HCT116 (cell line): ENCODE measurements at regions not wholly inside any gene's neighbourhood (a gene's known extent, or its start where the extent isn't known, plus 50 kb on each side); places are given as distances from the start of the nearest gene placed in this dataset.

ENCODE experiments used
- ATAC-seq: fragments of 200-7000 bp; cut with Tn5 transposase; 2 replicates; pipeline ENCODE4 v1.9.1; 2020; ENCODE audit warnings: mild to moderate bottlenecking, moderate library complexity
- BruUV-seq: library from RNA; stranded (reverse); fragments of 400-500 nt; replicated peaks from 2 replicates; lab custom pipeline; 2021; lab: Mats Ljungman, UMichigan
- CTCF ChIA-PET: fragments of 300-600 bp; sonication (Branson Sonifier 250); formaldehyde crosslinking; loops from one replicate; lab custom pipeline; 2021; ENCODE audit warnings: antibody characterized with exemption; lab: Charles Lee
- POLR2A ChIA-PET: fragments of 300-600, 350-600 bp; sonication (Branson Sonifier 250); formaldehyde crosslinking; loops from one replicate; lab custom pipeline; 2021; ENCODE audit warnings: antibody characterized with exemption; lab: Charles Lee
- RAD21 ChIA-PET, 2 experiments: fragments of 300-600 bp; sonication (Branson Sonifier 250); formaldehyde crosslinking; loops; one replicate each; lab custom pipeline; 2023; ENCODE audit warnings: low total read pairs in 2 of 2; ENCODE audit not compliant: uncharacterized antibody in 2 of 2, unreplicated experiment in 2 of 2, low non-redundant PET in 1 of 2; lab: Charles Lee
- DNase-seq: peaks from one replicate; pipeline ENCODE4 v3.0.0-alpha.2; 2010; ENCODE audit warnings: low read depth, low spot score
- H2AFZ ChIP-seq: fragments of 200-600 bp; shearing (Covaris generic), sonication (generic); 2 replicates; pipeline ENCODE4 v1.6.1; 2017; ENCODE audit warnings: low read depth, mixed run types, mixed read lengths, antibody characterized with exemption, low read length; ENCODE audit not compliant: poor library complexity, severe bottlenecking
- H3K27ac ChIP-seq: 2 replicates; pipeline ENCODE4 v1.5.1; 2012; ENCODE audit warnings: low read depth, low read length
- H3K27me3 ChIP-seq: fragments of 200-600 bp; sonication (generic); 2 replicates; pipeline ENCODE4 v1.6.1; 2016; ENCODE audit warnings: mixed run types, low read length, mixed read lengths; ENCODE audit not compliant: insufficient read depth
- H3K36me3 ChIP-seq, 2 experiments: fragments of 200-500 bp in 1 of 2; fragments of 200-600 bp in 1 of 2; sonication (Bioruptor generic) in 1 of 2; sonication (generic) in 1 of 2; 2 replicates each; pipeline versions ENCODE4 v1.5.1 to v1.6.1; 2014 to 2016; ENCODE audit warnings: low read length in 2 of 2, inconsistent platforms in 1 of 2, mixed read lengths in 1 of 2, mixed run types in 1 of 2; ENCODE audit not compliant: insufficient read depth in 2 of 2, control insufficient read depth in 1 of 2
- H3K4me1 ChIP-seq, 2 experiments: fragments of 200-600 bp in 1 of 2; sonication (generic) in 1 of 2; 2 replicates each; pipeline versions ENCODE4 v1.5.1 to v1.6.1; 2012 to 2017; ENCODE audit warnings: low read length in 2 of 2, inconsistent platforms in 1 of 2, mild to moderate bottlenecking in 1 of 2, mixed read lengths in 1 of 2, mixed run types in 1 of 2, moderate library complexity in 1 of 2; ENCODE audit not compliant: insufficient read depth in 2 of 2, control insufficient read depth in 1 of 2
- H3K4me2 ChIP-seq: fragments of 200-600 bp; sonication (generic); 2 replicates; pipeline ENCODE4 v1.6.1; 2017; ENCODE audit warnings: mixed run types, low read length, mixed read lengths
- H3K4me3 ChIP-seq, 2 experiments: fragments of 200-600 bp in 1 of 2; sonication (generic) in 1 of 2; replicated peaks in 1 of 2; 2 replicates each; pipeline ENCODE4 v1.5.1; 2011 to 2016; ENCODE audit warnings: low read length in 2 of 2, control low read depth in 1 of 2, low read depth in 1 of 2, mild to moderate bottlenecking in 1 of 2, mixed read lengths in 1 of 2, mixed run types in 1 of 2
- H3K79me2 ChIP-seq: fragments of 200-600 bp; sonication (generic); 2 replicates; pipeline ENCODE4 v1.6.1; 2017; ENCODE audit warnings: mild to moderate bottlenecking, mixed run types, low read length, moderate library complexity, mixed read lengths; ENCODE audit not compliant: insufficient read depth
- H3K9ac ChIP-seq: fragments of 200-600 bp; sonication (generic); 2 replicates; pipeline ENCODE4 v1.6.1; 2016; ENCODE audit warnings: low read length, mixed read lengths
- H3K9me2 ChIP-seq: fragments of 200-600 bp; sonication (generic), shearing (Covaris generic); 2 replicates; pipeline ENCODE4 v1.6.1; 2017; ENCODE audit warnings: mixed run types, mild to moderate bottlenecking, moderate library complexity; ENCODE audit not compliant: insufficient read depth
- H3K9me3 ChIP-seq, 2 experiments: fragments of 200-500 bp in 1 of 2; fragments of 200-600 bp in 1 of 2; sonication (Bioruptor generic) in 1 of 2; sonication (generic) in 1 of 2; 2 replicates each; pipeline ENCODE4 v1.6.1; 2014 to 2017; ENCODE audit warnings: low read length in 2 of 2, mixed read lengths in 2 of 2, inconsistent platforms in 1 of 2, low read depth in 1 of 2, mild to moderate bottlenecking in 1 of 2, mixed run types in 1 of 2, moderate library complexity in 1 of 2; ENCODE audit not compliant: control insufficient read depth in 1 of 2, insufficient read depth in 1 of 2
- H4K20me1 ChIP-seq: fragments of 200-600 bp; sonication (generic), shearing (Covaris generic); 2 replicates; pipeline ENCODE4 v1.6.1; 2017; ENCODE audit warnings: mixed run types, mild to moderate bottlenecking, moderate library complexity; ENCODE audit not compliant: insufficient read depth
- CEBPB ChIP-seq: IDR thresholded peaks from 2 replicates; pipeline ENCODE4 v1.6.1; 2012; ENCODE audit warnings: low read depth
- CTCF ChIP-seq, 3 experiments: fragments of 200-600 bp in 1 of 3; sonication (generic) in 1 of 3; IDR thresholded peaks in 2 of 3; conservative IDR thresholded peaks in 1 of 3; 2 replicates each; pipeline ENCODE4 v1.5.1; 2012 to 2017; ENCODE audit warnings: low read depth in 2 of 3, low read length in 2 of 3, antibody characterized with exemption in 1 of 3, borderline replicate concordance in 1 of 3, control low read depth in 1 of 3, mild to moderate bottlenecking in 1 of 3, mixed read lengths in 1 of 3, mixed run types in 1 of 3, moderate library complexity in 1 of 3; ENCODE audit not compliant: insufficient read depth in 1 of 3
- ELF1 ChIP-seq: IDR thresholded peaks from 2 replicates; pipeline ENCODE4 v1.6.1; 2012; ENCODE audit warnings: low read depth, borderline replicate concordance
- EZH2phosphoT487 ChIP-seq: fragments of 200-600 bp; IDR thresholded peaks from 2 replicates; pipeline ENCODE4 v1.6.1; 2018; ENCODE audit warnings: antibody characterized with exemption, borderline replicate concordance
- FOSL1 ChIP-seq: IDR thresholded peaks from 2 replicates; pipeline ENCODE4 v1.6.1; 2012; ENCODE audit warnings: low read depth
- JUND ChIP-seq: IDR thresholded peaks from 2 replicates; pipeline ENCODE4 v1.6.1; 2012
- POLR2A ChIP-seq: IDR thresholded peaks from 2 replicates; pipeline ENCODE4 v1.7.0; 2011; ENCODE audit warnings: borderline replicate concordance; ENCODE audit not compliant: insufficient read depth, insufficient read length; ENCODE audit errors: extremely low read depth
- POLR2AphosphoS5 ChIP-seq: IDR thresholded peaks from 2 replicates; pipeline ENCODE4 v1.6.1; 2011; ENCODE audit warnings: mild to moderate bottlenecking, low read depth, low read length, moderate library complexity
- REST ChIP-seq: IDR thresholded peaks from 2 replicates; pipeline ENCODE4 v1.6.1; 2012; ENCODE audit warnings: low read depth
- SIN3A ChIP-seq: IDR thresholded peaks from 2 replicates; pipeline ENCODE4 v1.6.1; 2012; ENCODE audit warnings: low read depth
- SP1 ChIP-seq: IDR thresholded peaks from 2 replicates; pipeline ENCODE4 v1.6.1; 2012; ENCODE audit warnings: low read depth
- TCF7L2 ChIP-seq: IDR thresholded peaks from 2 replicates; pipeline ENCODE4 v1.7.0; 2011; ENCODE audit warnings: borderline replicate concordance, inconsistent platforms; ENCODE audit not compliant: insufficient read depth, insufficient read length; ENCODE audit errors: extremely low read depth
- YY1 ChIP-seq: IDR thresholded peaks from 2 replicates; pipeline ENCODE4 v1.6.1; 2011; ENCODE audit warnings: low read length, low read depth, moderate library complexity, mild to moderate bottlenecking; ENCODE audit not compliant: insufficient replicate concordance; ENCODE audit errors: extremely low read depth
- ZBTB33 ChIP-seq: IDR thresholded peaks from 2 replicates; pipeline ENCODE4 v1.6.1; 2011; ENCODE audit warnings: mild to moderate bottlenecking, low read length, moderate library complexity; ENCODE audit not compliant: insufficient replicate concordance; ENCODE audit errors: extremely low read depth
- ZNF274 ChIP-seq: fragments of 200-500 bp; sonication (Bioruptor generic); IDR thresholded peaks from 2 replicates; pipeline ENCODE4 v1.6.1; 2014; ENCODE audit warnings: mild to moderate bottlenecking, low read depth, low read length, inconsistent platforms
- intact Hi-C: fragments of 100-400 bp; cut with micrococcal nuclease; formaldehyde crosslinking; loops from 2 replicates; pipeline ENCODE4 v1.10.0; 2022

GRCh38 chr3:161443921-161444693 is 52.5 kb upstream of the OTOL1 start:
- Histone ChIP-seq H4K20me1 (no peaks in the 10 kb centered on the region), H3K9ac (no peak overlapping the region), H3K79me2 (no peaks in the 10 kb centered on the region), H3K9me3 (no peaks in the 10 kb centered on the region), H3K27ac (no peak overlapping the region), H3K27me3 (no peaks in the 10 kb centered on the region), H3K36me3 (no peaks in the 10 kb centered on the region), H3K9me2 (no peaks in the 10 kb centered on the region), H3K4me1 (no peaks in the 10 kb centered on the region), H3K4me2 (no peak overlapping the region), H2AFZ (no peak overlapping the region)
- no TSS peak for BruUV-seq
- DNase-seq = no peak
- POLR2A ChIA-PET = no interaction called here
- TF ChIP-seq ELF1 (no peak), SIN3A (no peak), POLR2AphosphoS5 (no peak), SP1 (no peak), CTCF (IDR thresholded peaks at IDR 0.05 in 2 of 3, conservative IDR thresholded peaks at IDR 0.05 in 1 of 3; ENCODE audit: borderline replicate concordance in 1 of 3, insufficient read depth in 1 of 3, low read depth in 2 of 3, low read length in 2 of 3) (no peak), CEBPB (no peak), TCF7L2 (no peak), FOSL1 (no peak), YY1 (no peak), ZNF274 (no peak), POLR2A (no peak), JUND (no peak), EZH2phosphoT487 (no peak), ZBTB33 (no peak), REST (no peak)
- TF ChIP-seq, all 23 proteins: peak for 0
- intact Hi-C loops = no loop called here
- ChIA-PET RAD21 (no interaction called here), CTCF (no interaction called here)
- no peak overlapping the region for H3K4me3 ChIP-seq
- ATAC-seq = no peak
